Effector memory CD8-positive, alpha-beta T cell (primary cell): ENCODE measurements at regions not wholly inside any gene's neighbourhood (a gene's known extent, or its start where the extent isn't known, plus 50 kb on each side); places are given as distances from the start of the nearest gene placed in this dataset.
"Not testable (repeated sequence)": the region's sequence is repeated elsewhere in the genome, so short reads cannot be mapped to it uniquely, and the experiment has no call there.

Experiments used
- ATAC-seq: fragments of 150-1000 bp; cut with Tn5 transposase; replicated peaks from 2 replicates; pipeline ENCODE4 v1.10.0; 2021; ENCODE audit warnings: mild to moderate bottlenecking, moderate library complexity
- DNase-seq, 3 experiments: peaks; one replicate each; pipeline ENCODE4 v3.0.0; 2021
- H3K27ac Mint-ChIP-seq, 2 donors: one replicate each; pipeline ENCODE4 v1.8.0; 2022; ENCODE audit warnings: mild to moderate bottlenecking in 2 of 2, mixed read lengths in 2 of 2, moderate library complexity in 2 of 2
- H3K27me3 Mint-ChIP-seq, 2 donors: one replicate each; pipeline ENCODE4 v1.8.0; 2022; ENCODE audit warnings: mixed read lengths in 2 of 2
- H3K36me3 Mint-ChIP-seq: one replicate; pipeline ENCODE4 v1.8.0; 2022; ENCODE audit warnings: mild to moderate bottlenecking, moderate library complexity, mixed read lengths; ENCODE audit not compliant: insufficient read depth
- H3K4me1 Mint-ChIP-seq, 2 donors: one replicate each; pipeline ENCODE4 v1.8.0; 2022; ENCODE audit warnings: low read depth in 2 of 2, mixed read lengths in 2 of 2
- H3K4me3 Mint-ChIP-seq, 2 donors: one replicate each; pipeline ENCODE4 v1.8.0; 2022; ENCODE audit warnings: mild to moderate bottlenecking in 2 of 2, mixed read lengths in 2 of 2, moderate library complexity in 2 of 2
- H3K9me3 Mint-ChIP-seq, 2 donors: one replicate each; pipeline ENCODE4 v1.8.0; 2022; ENCODE audit warnings: mixed read lengths in 2 of 2

- Mint-ChIP-seq H3K36me3 (no peaks in the 10 kb centered on the region), H3K27me3 (peaks cover 0 to 8% of the 10 kb centered on the region in 2 donors), H3K4me3 (no peak overlapping the region), H3K9me3 (no peaks in the 10 kb centered on the region), H3K27ac (no peak overlapping the region), H3K4me1 (no peaks in the 10 kb centered on the region)
- ATAC-seq (no peak), DNase-seq (no peak)
These were observed 133.7 kb downstream of the ATL2 start for GRCh38 chr2:38243186-38243880.

- no peak for DNase-seq
- peaks cover 5 to 13% of the 10 kb centered on the region in 2 donors for H3K27me3 Mint-ChIP-seq
- H3K27ac Mint-ChIP-seq = no peak overlapping the region
- no peaks in the 10 kb centered on the region for H3K9me3 Mint-ChIP-seq
- no peaks in the 10 kb centered on the region for H3K4me1 Mint-ChIP-seq
- peaks cover 3% of the 10 kb centered on the region for H3K36me3 Mint-ChIP-seq
- no peak overlapping the region for H3K4me3 Mint-ChIP-seq
- no peak for ATAC-seq
These were observed 137.6 kb downstream of the ATL2 start for GRCh38 chr2:38239452-38239851.

GRCh38 chr2:38238705-38239104 lies 138.4 kb downstream of the ATL2 start:
- peaks cover 12 to 21% of the 10 kb centered on the region in 2 donors for H3K27me3 Mint-ChIP-seq
- not testable (repeated sequence) for H3K36me3 Mint-ChIP-seq, H3K27ac Mint-ChIP-seq, H3K9me3 Mint-ChIP-seq, DNase-seq, H3K4me1 Mint-ChIP-seq, H3K4me3 Mint-ChIP-seq, ATAC-seq

GRCh38 chr2:38237311-38237710 lies 139.8 kb downstream of the ATL2 start:
- Mint-ChIP-seq H3K9me3 (no peaks in the 10 kb centered on the region), H3K27me3 (peaks cover 16 to 25% of the 10 kb centered on the region in 2 donors), H3K4me3 (no peak overlapping the region), H3K27ac (no peak overlapping the region), H3K36me3 (peaks cover 3% of the 10 kb centered on the region), H3K4me1 (no peaks in the 10 kb centered on the region)
- DNase-seq = no peak
- ATAC-seq = no peak

- Mint-ChIP-seq H3K27me3 (peaks cover 18 to 36% of the 10 kb centered on the region in 2 donors), H3K9me3 (no peaks in the 10 kb centered on the region), H3K36me3 (peaks cover 3% of the 10 kb centered on the region), H3K4me3 (no peak overlapping the region), H3K4me1 (no peaks in the 10 kb centered on the region), H3K27ac (no peak overlapping the region)
- DNase-seq (no peak), ATAC-seq (no peak)
These were observed 143.7 kb downstream of the ATL2 start for GRCh38 chr2:38233231-38233983.

GRCh38 chr2:38232454-38232853 lies 144.6 kb downstream of the ATL2 start:
- H3K9me3 Mint-ChIP-seq = no peaks in the 10 kb centered on the region

GRCh38 chr2:38230756-38231155 lies 146.3 kb downstream of the ATL2 start:
- no peak overlapping the region for H3K4me3 Mint-ChIP-seq
- H3K27ac Mint-ChIP-seq = no peak overlapping the region
- ATAC-seq = no peak
- DNase-seq = no peak
- H3K36me3 Mint-ChIP-seq = no peaks in the 10 kb centered on the region
- H3K27me3 Mint-ChIP-seq = peaks cover 18 to 47% of the 10 kb centered on the region in 2 donors
- no peaks in the 10 kb centered on the region for H3K9me3 Mint-ChIP-seq
- no peaks in the 10 kb centered on the region for H3K4me1 Mint-ChIP-seq

More at GRCh38 chr2:38232454-38232853, 144.6 kb downstream of the ATL2 start:
- DNase-seq (no peak), ATAC-seq (no peak)
- peaks cover 18 to 37% of the 10 kb centered on the region in 2 donors for H3K27me3 Mint-ChIP-seq
- peaks cover 3% of the 10 kb centered on the region for H3K36me3 Mint-ChIP-seq
- H3K4me3 Mint-ChIP-seq = no peak overlapping the region
- no peak overlapping the region for H3K27ac Mint-ChIP-seq
- no peaks in the 10 kb centered on the region for H3K4me1 Mint-ChIP-seq

GRCh38 chr2:38228753-38229152 lies 148.3 kb downstream of the ATL2 start:
- Mint-ChIP-seq H3K9me3 (no peaks in the 10 kb centered on the region), H3K4me3 (no peak overlapping the region), H3K4me1 (no peaks in the 10 kb centered on the region), H3K36me3 (no peaks in the 10 kb centered on the region), H3K27ac (no peak overlapping the region), H3K27me3 (peaks cover 21 to 52% of the 10 kb centered on the region in 2 donors)
- DNase-seq (no peak), ATAC-seq (no peak)

GRCh38 chr2:38224821-38225437 lies 149.0 kb upstream of the CYP1B1 start:
- Mint-ChIP-seq H3K27me3 (peaks cover 27 to 42% of the 10 kb centered on the region in 2 donors), H3K9me3 (no peaks in the 10 kb centered on the region), H3K27ac (no peak overlapping the region), H3K36me3 (no peaks in the 10 kb centered on the region), H3K4me1 (no peaks in the 10 kb centered on the region), H3K4me3 (no peak overlapping the region)
- no peak for ATAC-seq
- no peak for DNase-seq

GRCh38 chr2:38224181-38224580 lies 148.2 kb upstream of the CYP1B1 start:
- peaks cover 34 to 42% of the 10 kb centered on the region in 2 donors for H3K27me3 Mint-ChIP-seq
- H3K27ac Mint-ChIP-seq = no peak overlapping the region
- DNase-seq = no peak
- no peak overlapping the region for H3K4me3 Mint-ChIP-seq
- no peaks in the 10 kb centered on the region for H3K9me3 Mint-ChIP-seq
- H3K36me3 Mint-ChIP-seq = no peaks in the 10 kb centered on the region
- ATAC-seq = no peak
- no peaks in the 10 kb centered on the region for H3K4me1 Mint-ChIP-seq

- Mint-ChIP-seq H3K27me3 (peaks cover 43 to 45% of the 10 kb centered on the region in 2 donors), H3K27ac (no peak overlapping the region)
These were observed 147.3 kb upstream of the CYP1B1 start for GRCh38 chr2:38223256-38223655.

GRCh38 chr2:38220164-38220563 lies 144.2 kb upstream of the CYP1B1 start:
- no peak for ATAC-seq
- H3K4me3 Mint-ChIP-seq = no peak overlapping the region
- no peaks in the 10 kb centered on the region for H3K9me3 Mint-ChIP-seq
- H3K36me3 Mint-ChIP-seq = no peaks in the 10 kb centered on the region
- no peak for DNase-seq
- H3K27ac Mint-ChIP-seq = no peak overlapping the region
- peaks cover 38 to 52% of the 10 kb centered on the region in 2 donors for H3K27me3 Mint-ChIP-seq
- H3K4me1 Mint-ChIP-seq = peaks cover 0 to 11% of the 10 kb centered on the region in 2 donors

More at GRCh38 chr2:38223256-38223655, 147.3 kb upstream of the CYP1B1 start:
- ATAC-seq (no peak), DNase-seq (no peak)
- Mint-ChIP-seq H3K9me3 (no peaks in the 10 kb centered on the region), H3K4me1 (no peaks in the 10 kb centered on the region), H3K36me3 (no peaks in the 10 kb centered on the region), H3K4me3 (no peak overlapping the region)

GRCh38 chr2:38218995-38219394 lies 143.0 kb upstream of the CYP1B1 start:
- no peaks in the 10 kb centered on the region for H3K9me3 Mint-ChIP-seq
- peaks cover 28 to 40% of the 10 kb centered on the region in 2 donors for H3K27me3 Mint-ChIP-seq
- H3K27ac Mint-ChIP-seq = no peak overlapping the region
- DNase-seq = no peak
- peaks cover 4 to 17% of the 10 kb centered on the region in 2 donors for H3K4me1 Mint-ChIP-seq
- H3K4me3 Mint-ChIP-seq = no peak overlapping the region
- ATAC-seq = no peak
- no peaks in the 10 kb centered on the region for H3K36me3 Mint-ChIP-seq
